ENCODE measurements at regions not wholly inside any gene's neighbourhood (a gene's known extent, or its start where the extent isn't known, plus 50 kb on each side); places are given as distances from the start of the nearest gene placed in this dataset.

- TF ChIP-seq POLR2A (IDR thresholded peaks at IDR 0.05) (no peak), CTCF (IDR thresholded peaks at IDR 0.05) (no peak)
Observed at GRCh38 chr12:88258396-88258795, 116.3 kb downstream of the TMTC3 start.

All from lower leg skin (tissue), 3 donors.